GM04504 (cell line): ENCODE measurements at regions not wholly inside any gene's neighbourhood (a gene's known extent, or its start where the extent isn't known, plus 50 kb on each side); places are given as distances from the start of the nearest gene placed in this dataset.

Experiments used
- DNase-seq: peaks from one replicate; pipeline ENCODE4 v3.0.0-alpha.2; 2012; ENCODE audit warnings: low read depth

DNA sequence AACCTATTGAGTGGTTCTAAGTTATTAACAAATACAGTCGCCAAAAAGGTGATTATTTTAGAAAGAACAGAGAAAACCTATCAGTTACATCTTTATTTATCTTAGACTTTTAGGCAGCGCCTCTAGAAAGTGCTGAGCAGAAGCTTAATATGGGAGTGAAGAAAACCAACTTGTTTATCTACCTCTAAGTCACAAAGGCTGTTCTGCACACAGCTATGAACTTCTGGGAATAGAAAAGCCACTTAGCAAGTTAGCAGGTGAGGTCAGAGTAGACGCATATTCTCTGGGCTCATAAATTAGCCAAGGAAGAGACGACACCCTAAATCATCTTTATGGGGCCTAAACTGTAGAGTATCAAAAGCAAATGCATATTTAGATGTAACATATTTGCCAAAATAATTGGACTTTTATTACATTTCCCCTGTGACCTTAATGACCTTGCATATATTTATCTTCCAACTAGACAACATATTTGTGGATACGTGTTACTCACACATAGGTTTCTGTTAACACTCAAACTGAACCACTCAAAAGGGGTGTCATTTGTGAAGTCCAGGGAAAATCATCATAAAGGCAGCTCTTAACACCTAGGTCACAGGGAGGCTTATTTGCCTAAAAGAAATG is 267.1 kb downstream of the ADGB start:
- no peak for DNase-seq

DNA sequence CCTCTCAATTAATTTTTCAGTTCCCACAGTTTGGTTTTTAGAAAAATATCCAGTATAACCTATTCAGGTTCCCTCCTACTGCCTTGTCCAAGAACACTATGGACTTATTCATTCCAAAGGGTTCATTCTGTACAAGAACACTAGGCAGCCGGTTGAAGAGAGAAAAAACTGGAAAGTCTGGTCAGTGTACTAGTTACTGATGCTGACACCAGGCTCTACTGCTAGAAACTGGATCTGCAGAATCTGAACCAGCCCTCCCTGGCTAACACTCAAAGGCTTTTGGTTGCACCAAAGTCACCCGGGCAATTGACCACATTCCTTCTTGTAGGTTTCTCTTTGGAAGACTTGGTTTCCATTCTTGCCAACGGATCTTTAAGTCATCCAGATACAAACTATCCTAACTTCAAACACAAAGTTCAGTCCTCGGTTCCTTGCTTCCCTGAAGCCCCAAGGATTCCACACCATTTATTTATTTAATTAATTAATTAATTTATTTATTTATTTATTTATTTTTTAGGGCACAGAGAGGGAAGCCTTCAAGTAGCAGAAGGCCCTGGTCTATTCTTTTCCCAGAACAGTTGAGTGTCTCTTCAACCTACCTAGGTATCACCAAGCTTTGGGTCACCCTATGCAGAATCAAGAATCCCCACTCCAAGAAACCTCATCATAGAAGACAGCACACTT is 268.1 kb downstream of the ADGB start:
- no peak for DNase-seq

DNA sequence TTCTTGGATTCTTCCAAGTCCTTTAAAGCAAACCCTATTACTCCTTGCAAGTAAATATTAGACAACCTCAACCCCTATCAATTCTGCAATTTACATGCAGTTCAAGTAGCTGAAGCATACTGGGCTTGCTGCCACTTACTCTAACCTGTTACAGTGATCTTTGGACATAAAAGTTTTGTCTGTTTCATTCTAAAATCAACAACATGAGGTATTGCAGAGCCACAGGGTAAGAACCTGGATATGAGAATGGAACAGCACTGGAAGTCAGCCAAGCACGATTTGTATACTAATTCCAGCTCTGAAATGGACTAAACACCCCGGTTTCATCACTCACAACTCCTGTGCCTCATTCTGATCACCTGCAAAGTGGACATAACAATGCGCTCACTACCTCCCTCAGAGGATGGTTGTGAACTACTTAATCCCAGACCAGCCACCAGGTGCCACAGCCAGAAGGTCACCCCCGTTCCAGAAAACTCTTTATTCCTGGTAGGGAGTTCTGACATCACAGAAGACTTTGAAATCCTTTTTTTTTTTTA is 270.0 kb downstream of the ADGB start:
- DNase-seq = no peak

DNA sequence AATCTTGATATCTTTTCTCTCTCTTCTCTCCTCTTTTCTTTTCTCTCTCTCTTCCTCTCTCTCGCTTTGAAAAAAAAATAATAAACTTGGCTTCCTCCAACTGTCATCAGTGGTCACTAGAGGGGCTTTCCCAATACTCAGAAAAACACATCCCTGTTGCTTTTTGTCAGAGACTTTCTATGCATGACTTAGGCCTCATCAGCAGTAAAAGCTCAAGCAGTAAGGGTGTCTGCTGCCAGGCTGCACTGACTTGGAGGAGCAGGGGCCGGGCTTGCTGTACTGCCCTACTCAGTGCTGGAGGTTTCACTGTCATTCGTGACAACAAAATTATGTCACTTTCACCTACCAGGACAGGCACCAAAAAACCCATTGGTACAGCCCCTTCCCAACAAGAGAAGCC is 272.0 kb downstream of the ADGB start:
- no peak for DNase-seq

DNA sequence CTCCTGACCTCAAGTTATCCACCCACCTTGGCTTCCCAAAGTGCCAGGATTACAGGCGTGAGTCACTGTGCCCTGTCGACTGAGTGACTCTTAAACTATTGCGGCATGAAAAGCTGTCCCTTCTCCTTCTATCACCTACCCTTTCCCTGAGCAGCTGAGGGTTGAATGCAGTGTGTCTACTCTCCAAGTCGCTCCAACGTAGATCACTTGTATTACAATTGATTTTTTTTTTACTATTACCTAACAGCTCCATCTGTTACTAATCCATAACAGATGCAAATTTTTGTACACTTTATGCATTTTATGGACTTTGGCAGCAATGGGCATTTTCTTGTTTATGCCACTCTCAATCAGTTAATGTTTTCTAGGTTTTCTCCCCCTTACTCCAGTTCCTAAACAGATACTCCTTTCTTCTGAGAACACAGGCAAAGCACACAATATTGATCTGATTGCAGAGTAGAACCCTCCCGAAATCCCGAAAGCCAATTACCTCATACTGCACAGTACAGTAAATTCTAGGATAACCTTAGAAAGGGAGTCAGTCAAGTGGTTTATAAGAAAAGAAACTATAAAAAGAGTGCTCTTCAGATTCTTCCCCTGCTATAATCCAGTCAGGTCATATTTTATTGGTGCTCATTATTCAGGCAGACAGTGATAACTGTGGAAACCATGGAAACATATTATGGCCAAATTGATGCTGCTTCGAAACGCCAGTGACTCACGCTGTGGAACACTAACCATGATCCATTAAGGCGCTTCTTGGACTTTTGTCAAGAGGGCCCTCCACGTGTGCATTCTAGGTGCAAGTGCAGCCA is 273.0 kb downstream of the ADGB start:
- peak; percentile 32 for DNase-seq

DNA sequence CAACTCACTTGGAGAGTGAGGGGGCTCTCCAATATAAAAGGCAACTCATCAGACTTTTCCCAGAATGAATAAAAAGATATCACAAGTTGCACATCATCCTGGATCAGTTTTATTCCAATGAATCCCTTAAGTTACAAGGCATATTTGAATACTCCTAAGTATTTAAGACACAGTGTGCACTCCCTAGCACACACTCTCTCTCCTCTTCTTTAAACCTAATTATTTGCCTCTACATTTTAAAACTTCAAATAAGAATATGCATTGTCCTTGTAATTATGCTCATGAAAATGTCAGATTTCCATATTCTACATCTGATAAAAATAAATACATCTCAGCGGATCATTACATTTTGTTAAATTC is 273.6 kb downstream of the ADGB start:
- no peak for DNase-seq

DNA sequence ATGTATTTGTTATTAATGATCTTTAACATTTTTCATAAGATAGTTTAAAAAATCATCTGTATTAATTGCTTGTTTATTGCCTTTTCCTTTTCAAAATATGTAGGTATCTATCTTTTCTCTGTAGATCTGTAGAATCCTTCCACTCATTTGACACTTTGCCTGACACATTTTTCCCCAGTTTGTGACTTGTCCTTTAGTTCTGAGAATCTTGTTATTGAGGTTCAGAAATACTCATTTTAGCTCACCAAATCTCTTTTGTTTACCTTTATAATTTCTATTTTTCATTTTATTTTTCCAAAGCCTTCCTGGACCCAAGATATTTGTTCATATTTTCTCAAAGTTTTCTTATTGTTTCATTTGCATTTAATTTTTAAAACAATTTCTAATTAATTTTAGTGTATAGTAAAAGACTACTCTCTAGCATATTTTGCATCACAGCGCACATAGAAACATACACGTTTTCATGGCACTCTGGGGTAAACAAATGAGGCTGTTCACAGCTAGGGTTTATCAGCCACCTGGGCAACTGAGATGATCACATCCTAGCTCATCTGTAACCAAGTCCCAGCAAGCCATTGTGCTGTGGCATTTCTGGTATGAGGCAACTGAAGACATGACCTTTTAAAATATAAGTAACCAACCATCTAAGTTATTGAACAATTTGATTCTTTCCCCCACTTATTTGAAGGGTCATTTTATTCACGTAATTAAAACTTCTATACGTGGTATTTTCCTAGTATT is 275.7 kb downstream of the ADGB start:
- no peak for DNase-seq

DNA sequence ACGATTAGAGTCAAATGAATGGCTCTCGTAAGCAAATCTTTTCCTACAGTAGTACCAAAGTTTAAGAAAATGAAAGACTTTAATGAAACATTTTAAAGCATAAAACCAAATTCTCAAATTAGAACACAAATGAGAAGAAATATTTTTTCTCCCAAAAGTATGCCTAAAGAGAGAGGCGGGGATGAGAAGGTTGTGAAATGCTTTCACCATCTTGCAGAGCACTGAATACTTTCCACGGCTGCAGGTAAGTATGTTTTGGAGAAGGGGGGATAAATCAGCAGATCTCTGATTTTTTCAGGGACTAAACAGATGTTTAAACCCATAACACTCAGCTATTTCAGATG is 277.1 kb downstream of the ADGB start:
- DNase-seq = no peak

DNA sequence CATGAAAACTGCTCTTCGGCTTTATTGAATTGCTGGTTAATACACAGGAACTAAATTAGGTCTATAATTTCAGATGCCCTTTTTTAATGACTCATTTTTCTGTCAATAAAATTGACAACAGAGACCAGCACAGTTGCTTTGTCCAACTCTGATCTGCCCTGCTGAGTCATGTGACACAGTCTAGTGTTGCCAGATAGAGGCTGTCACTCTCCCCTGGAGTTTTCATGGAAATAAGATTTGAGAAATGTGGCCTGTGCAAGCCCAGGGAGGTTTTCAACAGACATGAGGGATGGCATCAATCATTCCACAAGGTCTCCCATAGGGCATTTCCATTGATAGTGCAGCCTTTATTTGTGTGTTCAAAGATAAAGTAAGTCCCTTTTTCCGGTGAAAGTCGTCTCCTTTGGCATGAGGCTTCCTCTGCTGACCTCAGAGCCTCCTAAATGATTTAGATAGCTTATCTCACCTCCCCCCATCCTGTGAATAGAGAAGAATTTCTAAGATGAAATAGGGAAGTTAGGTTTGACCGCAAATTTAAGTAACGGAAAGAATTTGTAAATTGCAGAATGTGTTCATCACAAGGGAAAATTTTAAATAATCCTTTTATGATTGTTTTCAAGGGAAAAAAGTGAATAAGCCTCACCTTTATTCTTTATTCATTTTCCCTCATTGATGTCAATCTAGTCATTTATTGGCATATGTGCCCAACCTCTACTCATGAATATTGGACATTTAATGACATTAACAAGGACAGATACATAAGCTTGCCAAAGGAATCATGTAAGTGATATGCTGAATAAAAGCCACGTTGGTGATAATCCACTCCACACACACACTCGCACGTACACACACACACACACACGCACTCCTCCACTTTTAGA is 277.7 kb downstream of the ADGB start:
- DNase-seq = no peak

DNA sequence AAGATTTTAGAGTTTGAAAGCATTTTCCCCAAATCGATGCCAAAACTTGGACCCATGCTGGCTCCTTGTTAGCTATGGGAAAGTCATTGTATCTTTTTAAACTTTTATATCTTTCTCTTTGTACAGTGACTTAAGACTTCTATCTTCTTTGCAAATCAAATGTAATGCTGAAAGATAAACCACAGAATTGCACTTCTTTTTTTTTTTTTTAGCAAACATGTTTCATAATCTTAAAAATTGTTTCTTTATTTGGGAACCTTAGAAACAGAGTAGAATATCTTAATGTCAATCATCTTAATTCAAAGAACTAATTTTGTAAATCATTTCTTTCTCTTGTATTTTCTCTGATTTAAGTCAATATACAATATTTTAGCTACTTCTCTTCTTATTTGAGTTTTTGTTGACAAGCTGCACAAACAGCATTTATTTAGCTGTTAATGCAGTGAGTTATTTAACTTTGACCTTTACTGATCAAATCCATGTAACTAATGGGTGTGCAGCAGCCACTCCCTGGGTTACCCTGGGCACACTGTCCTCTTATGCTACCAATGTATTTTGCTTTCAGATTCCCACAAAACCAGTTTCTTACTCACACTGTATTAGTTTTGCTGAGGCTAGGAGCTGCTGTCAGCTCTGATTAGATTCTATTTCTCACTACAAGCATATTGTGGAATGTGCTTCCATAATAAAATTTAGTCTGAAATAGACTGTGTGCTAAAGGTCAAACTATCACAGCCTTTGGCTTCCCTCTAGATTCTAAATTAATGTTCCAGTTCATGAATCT is 279.6 kb downstream of the ADGB start:
- no peak for DNase-seq

DNA sequence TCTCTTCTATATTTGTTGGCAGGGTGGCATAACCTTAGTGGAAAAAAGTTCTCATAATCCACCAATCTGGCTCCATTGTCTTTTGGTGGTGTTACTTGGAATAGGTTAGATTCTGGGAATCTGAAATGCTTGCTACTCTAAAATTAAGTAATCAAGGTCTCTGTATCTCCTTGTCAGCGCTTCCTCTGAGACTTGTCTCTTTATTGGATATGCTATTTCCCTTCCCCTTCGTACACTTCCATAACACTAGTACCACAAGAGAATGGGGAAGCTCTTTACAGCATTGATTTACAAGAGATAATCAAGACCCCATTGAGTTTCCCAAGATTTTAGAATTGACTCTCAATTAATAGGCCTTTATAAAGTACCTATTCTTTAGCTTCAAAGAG is 280.2 kb downstream of the ADGB start:
- DNase-seq = no peak

DNA sequence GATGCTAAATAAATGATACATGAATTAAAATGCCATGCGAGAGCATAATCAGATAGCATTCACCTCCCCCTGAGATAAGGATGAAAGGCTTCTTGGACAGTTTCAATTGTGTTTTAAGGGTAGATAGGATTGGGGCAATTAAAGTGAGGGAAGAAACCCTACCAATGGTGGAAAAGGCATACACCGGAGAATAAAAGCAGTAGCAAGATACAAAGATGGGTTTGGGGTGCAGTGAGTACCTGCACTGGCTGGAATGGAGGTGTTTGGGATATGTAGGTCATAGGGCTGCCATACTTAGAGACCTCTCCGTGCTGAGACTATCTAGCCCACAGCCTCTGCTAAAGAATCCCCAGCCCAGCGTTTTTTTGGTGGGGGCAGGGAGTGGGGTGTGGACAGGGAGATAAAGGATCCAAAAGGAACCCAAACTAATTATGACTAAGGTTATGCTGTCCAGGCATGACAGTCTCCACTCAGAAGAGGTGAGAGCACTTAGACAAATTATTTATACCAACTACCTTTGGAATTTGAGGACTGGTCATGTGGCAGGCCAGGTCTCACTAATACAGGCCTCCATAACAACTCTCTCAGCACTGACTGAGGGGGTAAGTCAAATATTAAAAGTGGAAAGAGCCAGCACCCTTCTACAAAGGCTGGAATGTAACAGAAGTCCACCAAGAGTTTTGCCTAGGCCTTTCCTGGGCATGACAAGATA is 280.8 kb downstream of the ADGB start:
- DNase-seq = no peak

DNA sequence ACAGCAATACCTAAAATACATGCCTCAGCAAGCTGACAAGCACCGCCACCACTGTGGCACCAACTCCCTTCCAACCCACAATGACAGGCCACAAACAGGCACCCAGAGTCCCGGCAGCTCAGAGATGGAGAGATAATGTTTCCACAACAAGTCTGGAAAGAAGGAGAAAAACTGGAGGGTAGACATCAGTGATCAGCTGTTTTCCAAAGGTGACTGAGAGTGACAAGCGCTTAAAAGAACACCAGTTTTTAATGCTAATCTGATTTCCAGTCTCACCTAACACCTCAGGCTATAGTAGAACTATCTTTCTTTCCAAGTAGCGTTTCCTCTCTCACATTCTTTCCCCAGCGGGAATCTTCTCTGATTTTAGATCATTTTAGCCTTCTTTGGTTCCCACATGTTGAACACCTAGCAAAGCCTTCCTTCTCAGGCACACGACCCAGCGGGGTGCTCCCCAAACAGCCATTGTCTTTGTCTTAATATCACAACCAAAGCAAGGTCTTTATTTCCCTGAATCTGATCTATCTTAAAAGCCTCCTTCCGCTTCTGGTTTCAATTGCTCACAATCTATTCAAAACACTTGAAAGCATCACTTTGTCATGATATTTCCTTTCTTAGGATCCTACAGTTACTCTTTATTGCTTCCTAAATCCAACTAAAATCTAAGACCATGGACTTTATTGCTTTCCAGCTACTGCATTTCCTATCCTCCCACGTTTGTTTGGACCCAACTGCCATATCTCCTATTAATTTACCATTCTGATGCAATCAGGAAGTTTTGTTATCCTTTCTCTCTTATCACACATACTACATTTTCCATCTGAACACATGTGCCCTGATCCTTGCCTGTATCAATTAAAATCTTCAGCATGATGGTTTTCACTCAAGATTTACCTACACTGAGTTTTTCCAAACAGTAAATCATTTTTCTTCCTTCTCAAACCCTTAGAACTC is 282.7 kb downstream of the ADGB start:
- DNase-seq = no peak

DNA sequence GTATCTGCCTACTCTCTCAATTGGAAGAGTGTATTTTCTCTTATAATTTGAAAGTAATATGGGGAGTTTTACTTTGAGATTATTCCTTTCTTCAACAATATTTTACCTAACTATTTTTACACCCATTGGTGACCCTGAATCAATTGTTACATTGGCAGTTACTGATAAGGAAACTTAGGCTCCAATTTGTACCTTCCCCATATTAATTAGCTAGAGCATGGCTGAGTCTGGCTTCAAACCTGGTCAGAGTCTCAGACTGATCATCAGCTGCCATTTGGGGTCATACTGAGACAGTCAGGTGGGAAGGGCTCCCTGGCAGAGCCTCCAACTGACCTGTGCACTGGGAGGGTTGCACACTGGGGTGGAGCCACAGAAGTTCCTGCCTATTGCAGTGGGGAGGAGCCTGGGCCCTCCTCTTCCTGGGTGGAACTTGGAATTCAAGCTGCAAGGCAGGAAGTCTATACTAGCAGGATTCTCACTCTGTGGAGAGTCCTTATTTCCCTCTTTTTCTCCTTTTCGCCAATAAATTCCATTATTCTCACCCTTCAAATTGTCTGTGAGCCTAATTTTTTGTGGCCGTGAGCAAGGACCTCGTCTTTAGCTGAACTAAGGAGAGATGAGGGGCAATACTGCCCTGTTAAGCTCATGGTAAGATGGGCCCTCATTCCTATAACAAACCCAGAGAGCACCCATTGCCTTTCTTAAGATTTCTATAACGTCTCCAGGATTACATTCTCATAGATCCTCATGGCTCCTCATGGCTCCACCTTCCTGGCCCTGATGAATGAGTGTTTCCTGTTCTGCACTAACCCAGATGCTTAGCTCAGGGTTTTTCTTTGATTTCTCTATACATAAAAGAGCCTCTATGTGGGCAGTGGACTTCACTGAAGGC is 285.1 kb downstream of the ADGB start:
- no peak for DNase-seq

DNA sequence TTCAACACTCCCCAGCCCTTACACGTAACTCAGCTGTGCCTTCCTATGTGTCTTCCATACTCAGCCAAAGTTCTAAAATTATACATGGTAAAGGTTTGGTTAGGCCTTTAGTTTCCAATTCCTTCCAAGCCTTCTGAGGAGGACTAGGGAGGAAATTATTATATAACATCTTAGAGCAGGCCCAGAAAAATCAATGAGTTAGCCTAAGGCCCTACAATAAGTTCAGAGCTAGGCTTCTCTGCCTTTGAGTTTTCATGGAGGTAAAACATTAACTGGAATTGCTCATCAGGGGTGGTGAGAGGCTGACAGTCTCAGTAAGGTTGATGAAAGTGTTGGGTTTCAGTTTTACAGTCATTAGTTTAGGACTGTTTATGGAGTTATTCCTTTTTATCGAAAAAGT is 286.0 kb downstream of the ADGB start:
- DNase-seq = no peak

DNA sequence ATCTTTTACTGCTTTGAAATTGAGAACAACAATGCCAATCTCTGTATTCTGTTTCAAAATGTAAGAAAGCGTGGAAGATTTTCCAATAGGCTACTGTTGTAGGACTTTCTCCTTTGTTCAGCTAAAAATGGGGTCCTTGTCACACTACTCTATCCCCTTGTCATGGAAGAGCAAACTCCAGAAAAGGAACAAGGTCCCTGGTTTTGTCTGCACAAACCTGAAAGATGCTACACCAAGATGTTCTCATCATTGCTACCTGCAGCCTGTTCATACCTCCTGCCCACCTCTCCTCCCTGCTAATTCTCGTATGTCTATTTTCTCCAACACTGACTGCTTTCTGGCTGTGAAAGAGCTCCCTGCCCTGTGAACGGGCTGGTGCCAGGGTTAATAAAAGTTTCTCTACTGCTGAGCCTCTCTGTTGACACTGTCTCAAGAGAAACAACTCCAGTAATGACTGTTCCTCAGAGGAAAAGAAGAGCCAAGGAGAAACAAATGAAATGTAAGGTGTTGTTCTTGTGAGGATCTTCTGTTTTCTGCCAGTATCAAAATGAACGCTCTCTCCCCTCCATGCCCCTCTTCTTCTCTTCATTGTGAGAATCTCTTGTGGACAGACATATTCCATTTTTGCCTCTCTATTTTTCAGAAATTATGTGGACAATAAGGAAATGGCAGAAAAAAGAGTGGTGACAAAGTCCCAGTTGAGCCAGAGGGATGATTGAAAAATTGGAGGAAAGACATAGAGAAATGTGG is 287.1 kb downstream of the ADGB start:
- no peak for DNase-seq
